GM12875 (cell line): ENCODE measurements at regions not wholly inside any gene's neighbourhood (a gene's known extent, or its start where the extent isn't known, plus 50 kb on each side); places are given as distances from the start of the nearest gene placed in this dataset.
A peak's percentile ranks its signal among the peaks of the same experiment; 100 is the strongest.

ENCODE experiments used
- H3K4me3 ChIP-seq: one replicate; pipeline ENCODE4 v1.5.1; 2011; ENCODE audit warnings: low read depth, low read length, control low read depth
- CTCF ChIP-seq: IDR thresholded peaks from 2 replicates; pipeline ENCODE4 v1.5.1; 2011; ENCODE audit warnings: low read depth, mild to moderate bottlenecking, control low read depth, inconsistent platforms, low read length, moderate library complexity, borderline replicate concordance; ENCODE audit not compliant: insufficient read depth

GRCh38 chr1:212558693-212559480, 49.7 kb upstream of the ATF3 start:
- no peak for TF ChIP-seq CTCF
- peak overlapping the region; percentile 89 for H3K4me3 ChIP-seq
